SU-DHL-6 (cell line): ENCODE measurements at regions not wholly inside any gene's neighbourhood (a gene's known extent, or its start where the extent isn't known, plus 50 kb on each side); places are given as distances from the start of the nearest gene placed in this dataset.

Source experiments
- CTCF ChIP-seq: fragments of 200-600 bp; sonication (generic); IDR thresholded peaks from one replicate; pipeline ENCODE4 v1.5.1; 2017; ENCODE audit warnings: antibody characterized with exemption, mild to moderate bottlenecking, low read length, moderate library complexity; ENCODE audit not compliant: insufficient read depth, poor library complexity, severe bottlenecking
- EZH2phosphoT487 ChIP-seq: fragments of 200-600 bp; sonication (generic), shearing (Covaris generic); conservative IDR thresholded peaks from 2 replicates; pipeline ENCODE4 v1.6.1; 2018; ENCODE audit warnings: mild to moderate bottlenecking, antibody characterized with exemption, low read length, moderate library complexity, mixed read lengths

GRCh38 chr4:58936436-58936835 is 1826.3 kb upstream of the IGFBP7 start:
- TF ChIP-seq CTCF: no peak
- no peak for TF ChIP-seq EZH2phosphoT487
